ENCODE measurements at regions not wholly inside any gene's neighbourhood (a gene's known extent, or its start where the extent isn't known, plus 50 kb on each side); places are given as distances from the start of the nearest gene placed in this dataset.

GRCh38 chr14:55819610-55820304 is 239.8 kb downstream of the KTN1 start:
- ChIA-PET CTCF (interaction anchor here (0.6 kb wide), 1 partner anchor 1648 kb away, joined by 4 read pairs; no protein-coding TSS in a partner anchor), POLR2A (no interaction called here)
- no peak overlapping the region for H3K4me3 Mint-ChIP-seq
- peaks cover 5% of the 10 kb centered on the region for H3K27me3 Mint-ChIP-seq
- no peaks in the 10 kb centered on the region for H3K4me1 Mint-ChIP-seq (ENCODE audit: low read depth)
- H3K4me3 ChIP-seq (ENCODE audit: low read length): no peak overlapping the region
- no peak for DNase-seq
- H3K27me3 ChIP-seq (ENCODE audit: control insufficient read depth in 1 of 2, insufficient read depth in 2 of 2, low read length in 2 of 2): no peaks in the 10 kb centered on the region
- no peak overlapping the region for H3K27ac Mint-ChIP-seq
- H3K36me3 ChIP-seq (ENCODE audit: insufficient read depth, low read length): no peaks in the 10 kb centered on the region
- no peaks in the 10 kb centered on the region for H3K9me3 ChIP-seq (ENCODE audit: control insufficient read depth in 1 of 2, insufficient read depth in 1 of 2, low read length in 2 of 2)
- no peak for ATAC-seq (ENCODE audit: poor library complexity)
- intact Hi-C loops (cut with DNase I, micrococcal nuclease): loop anchor here in 1 of 2 experiments (10.0 kb wide), 1 partner anchor 295 kb away; the partner anchor contains the start of gene PELI2
- H3K4me1 ChIP-seq (ENCODE audit: insufficient read depth, low read length): no peaks in the 10 kb centered on the region
- H3K27ac ChIP-seq (ENCODE audit: low read depth in 1 of 2, low read length in 2 of 2): no peak overlapping the region
- H3K9me3 Mint-ChIP-seq: peaks cover 7% of the 10 kb centered on the region
- H3K36me3 Mint-ChIP-seq (ENCODE audit: low read depth): no peaks in the 10 kb centered on the region
- TF ChIP-seq CTCF (IDR thresholded peaks at IDR 0.05): no peak

GRCh38 chr14:55822906-55823305 is 242.9 kb downstream of the KTN1 start:
- ATAC-seq (ENCODE audit: poor library complexity) (no peak), DNase-seq (no peak)
- Histone ChIP-seq H3K36me3 (ENCODE audit: insufficient read depth, low read length) (no peaks in the 10 kb centered on the region), H3K27ac (ENCODE audit: low read depth in 1 of 2, low read length in 2 of 2) (no peak overlapping the region), H3K4me1 (ENCODE audit: insufficient read depth, low read length) (no peaks in the 10 kb centered on the region), H3K27me3 (ENCODE audit: control insufficient read depth in 1 of 2, insufficient read depth in 2 of 2, low read length in 2 of 2) (no peaks in the 10 kb centered on the region), H3K9me3 (ENCODE audit: control insufficient read depth in 1 of 2, insufficient read depth in 1 of 2, low read length in 2 of 2) (no peaks in the 10 kb centered on the region), H3K4me3 (ENCODE audit: low read length) (no peak overlapping the region)
- Mint-ChIP-seq H3K4me3 (no peak overlapping the region), H3K9me3 (peaks cover 4% of the 10 kb centered on the region), H3K4me1 (ENCODE audit: low read depth) (no peaks in the 10 kb centered on the region), H3K36me3 (ENCODE audit: low read depth) (no peaks in the 10 kb centered on the region), H3K27me3 (peaks cover 14% of the 10 kb centered on the region), H3K27ac (no peak overlapping the region)
- TF ChIP-seq CTCF (IDR thresholded peaks at IDR 0.05): no peak
- CTCF ChIA-PET: no interaction called here
- intact Hi-C loops (cut with DNase I, micrococcal nuclease): no loop called here
- POLR2A ChIA-PET: no interaction called here

- CTCF ChIA-PET: no interaction called here
- H3K4me1 Mint-ChIP-seq (ENCODE audit: low read depth): no peaks in the 10 kb centered on the region
- Histone ChIP-seq H3K9me3 (ENCODE audit: control insufficient read depth in 1 of 2, insufficient read depth in 1 of 2, low read length in 2 of 2) (no peaks in the 10 kb centered on the region), H3K4me3 (ENCODE audit: low read length) (no peak overlapping the region), H3K36me3 (ENCODE audit: insufficient read depth, low read length) (no peaks in the 10 kb centered on the region), H3K27me3 (ENCODE audit: control insufficient read depth in 1 of 2, insufficient read depth in 2 of 2, low read length in 2 of 2) (peaks cover 2 to 4% of the 10 kb centered on the region in 2 experiments), H3K27ac (ENCODE audit: low read depth in 1 of 2, low read length in 2 of 2) (no peak overlapping the region), H3K4me1 (ENCODE audit: insufficient read depth, low read length) (no peaks in the 10 kb centered on the region)
- no peak for TF ChIP-seq CTCF (IDR thresholded peaks at IDR 0.05)
- intact Hi-C loops (cut with DNase I, micrococcal nuclease): no loop called here
- H3K27ac Mint-ChIP-seq: no peak overlapping the region
- H3K9me3 Mint-ChIP-seq: no peaks in the 10 kb centered on the region
- ATAC-seq (ENCODE audit: poor library complexity) (no peak), DNase-seq (no peak)
- POLR2A ChIA-PET: no interaction called here
- no peak overlapping the region for H3K4me3 Mint-ChIP-seq
- H3K36me3 Mint-ChIP-seq (ENCODE audit: low read depth): no peaks in the 10 kb centered on the region
- peaks cover under 1% of the 10 kb centered on the region for H3K27me3 Mint-ChIP-seq
These were observed 252.3 kb downstream of the KTN1 start for GRCh38 chr14:55832122-55832911.
